GM18907 (cell line): ENCODE measurements at regions not wholly inside any gene's neighbourhood (a gene's known extent, or its start where the extent isn't known, plus 50 kb on each side); places are given as distances from the start of the nearest gene placed in this dataset.

Experiments
- ATAC-seq: cut with Tn5 transposase; IDR thresholded peaks from one replicate; pipeline ENCODE4 v1.9.1; 2021; ENCODE audit warnings: mild to moderate bottlenecking, moderate library complexity; ENCODE audit not compliant: unreplicated experiment

GRCh38 chr4:137640838-137641158 lies 108.5 kb upstream of the PCDH18 start:
- ATAC-seq, result peak; percentile 3

GRCh38 chr4:137640156-137640837 lies 108.0 kb upstream of the PCDH18 start:
- ATAC-seq, result peak; percentile 82

GRCh38 chr4:137638934-137639333 lies 106.6 kb upstream of the PCDH18 start:
- peak; percentile 62 for ATAC-seq

- ATAC-seq, result no peak
Observed at GRCh38 chr4:137635601-137636000, 103.3 kb upstream of the PCDH18 start.

GRCh38 chr4:137635108-137635507 lies 102.8 kb upstream of the PCDH18 start:
- ATAC-seq, result no peak

- ATAC-seq, result no peak
Observed at GRCh38 chr4:137632842-137633241, 100.5 kb upstream of the PCDH18 start.

GRCh38 chr4:137631605-137632004 lies 99.3 kb upstream of the PCDH18 start:
- ATAC-seq, result no peak

- ATAC-seq, result no peak
Observed at GRCh38 chr4:137630252-137630651, 98.0 kb upstream of the PCDH18 start.

- no peak for ATAC-seq
Observed at GRCh38 chr4:137627739-137628460, 95.6 kb upstream of the PCDH18 start.

- ATAC-seq, result no peak
Observed at GRCh38 chr4:137626942-137627738, 94.8 kb upstream of the PCDH18 start.

GRCh38 chr4:137623013-137623412 lies 90.7 kb upstream of the PCDH18 start:
- peak; percentile 45 for ATAC-seq

GRCh38 chr4:137621056-137621455 lies 88.8 kb upstream of the PCDH18 start:
- no peak for ATAC-seq

- no peak for ATAC-seq
Observed at GRCh38 chr4:137614491-137614890, 82.2 kb upstream of the PCDH18 start.

GRCh38 chr4:137611998-137612700 lies 79.9 kb upstream of the PCDH18 start:
- no peak for ATAC-seq

GRCh38 chr4:137610960-137611359 lies 78.7 kb upstream of the PCDH18 start:
- ATAC-seq, result no peak

GRCh38 chr4:137609718-137610430 lies 77.6 kb upstream of the PCDH18 start:
- ATAC-seq, result no peak

- ATAC-seq, result no peak
Observed at GRCh38 chr4:137608085-137608484, 75.8 kb upstream of the PCDH18 start.

- ATAC-seq, result no peak
Observed at GRCh38 chr4:137602436-137602835, 70.1 kb upstream of the PCDH18 start.

GRCh38 chr4:137601934-137602333 lies 69.6 kb upstream of the PCDH18 start:
- ATAC-seq, result no peak

GRCh38 chr4:137599734-137600133 lies 67.4 kb upstream of the PCDH18 start:
- ATAC-seq, result no peak
